HepG2 (cell line): ENCODE measurements at regions not wholly inside any gene's neighbourhood (a gene's known extent, or its start where the extent isn't known, plus 50 kb on each side); places are given as distances from the start of the nearest gene placed in this dataset.

Experiments
- ATAC-seq: fragments of 200-7000 bp; cut with Tn5 transposase; 3 replicates; pipeline ENCODE4 v1.9.1; 2020; ENCODE audit warnings: mild to moderate bottlenecking, moderate library complexity
- BruUV-seq: library from RNA; stranded (reverse); fragments of 400-500 nt; replicated peaks from 2 replicates; lab custom pipeline; 2021; lab: Mats Ljungman, UMichigan
- CTCF ChIA-PET: fragments of 300-600 bp; formaldehyde crosslinking; extraction: SDS; loops from one replicate; lab custom pipeline; 2021; ENCODE audit warnings: low total read pairs, inconsistent platforms, low intra/inter-chr PET ratio; lab: Yijun Ruan, JAX
- POLR2A ChIA-PET: fragments of 350-600 bp; sonication (Branson Sonifier 250); formaldehyde crosslinking; loops from one replicate; lab custom pipeline; 2020; ENCODE audit warnings: antibody characterized with exemption, inconsistent platforms; lab: Yijun Ruan, JAX
- DNase-seq: peaks from one replicate; pipeline ENCODE4 v3.0.0-alpha.2; 2015; ENCODE audit warnings: low spot score
- FAIRE-seq: peaks from 3 replicates; lab custom pipeline; 2011; peaks lifted over from hg19 to GRCh38; lab: Jason Lieb, UNC
- H2AFZ ChIP-seq: one replicate; pipeline ENCODE4 v1.6.1; 2011; ENCODE audit warnings: low read length, inconsistent platforms
- H3K27ac ChIP-seq: fragments of 300-600 bp; 3 replicates; pipeline ENCODE4 v1.8.0; 2011; ENCODE audit warnings: mixed run types, mild to moderate bottlenecking, mixed read lengths, low read length, inconsistent platforms; ENCODE audit not compliant: insufficient read depth; ENCODE audit errors: extremely low read length
- H3K27me3 ChIP-seq, 2 experiments: fragments of 200-600 bp in 1 of 2; 2 replicates in 1 of 2; 3 replicates in 1 of 2; pipeline versions ENCODE4 v1.6.0 to v1.8.0; 2011; ENCODE audit warnings: low read length in 2 of 2, mild to moderate bottlenecking in 2 of 2, moderate library complexity in 2 of 2, inconsistent platforms in 1 of 2; ENCODE audit not compliant: insufficient read depth in 2 of 2, control insufficient read depth in 1 of 2
- H3K36me3 ChIP-seq, 2 experiments: fragments of 200-600 bp in 1 of 2; replicated peaks in 1 of 2; 2 replicates in 1 of 2; 3 replicates in 1 of 2; pipeline versions ENCODE4 v1.5.1 to v1.8.0; 2011; ENCODE audit warnings: low read length in 2 of 2, inconsistent platforms in 1 of 2; ENCODE audit not compliant: insufficient read depth in 2 of 2, control insufficient read depth in 1 of 2
- H3K4me1 ChIP-seq: 2 replicates; pipeline ENCODE4 v1.5.1; 2012; ENCODE audit warnings: low read length, inconsistent platforms; ENCODE audit not compliant: insufficient read depth
- H3K4me2 ChIP-seq: 2 replicates; pipeline ENCODE4 v1.6.0; 2011; ENCODE audit warnings: low read depth, low read length, inconsistent platforms
- H3K4me3 ChIP-seq, 3 experiments: fragments of 200-600 bp in 1 of 3; sonication (generic), shearing (Covaris generic) in 1 of 3; replicated peaks in 1 of 3; 2 replicates each; pipeline ENCODE4 v1.5.1; 2011 to 2016; ENCODE audit warnings: low read length in 3 of 3, inconsistent platforms in 2 of 3, low read depth in 2 of 3, mild to moderate bottlenecking in 2 of 3, control low read depth in 1 of 3, mixed read lengths in 1 of 3; ENCODE audit not compliant: insufficient read depth in 1 of 3
- H3K79me2 ChIP-seq: one replicate; pipeline ENCODE4 v1.6.1; 2011; ENCODE audit warnings: low read length, inconsistent platforms; ENCODE audit not compliant: insufficient read depth
- H3K9ac ChIP-seq: 2 replicates; pipeline ENCODE4 v1.6.0; 2011; ENCODE audit warnings: mild to moderate bottlenecking, low read depth, low read length, inconsistent platforms; ENCODE audit not compliant: insufficient read depth
- H3K9me3 ChIP-seq: 2 replicates; pipeline ENCODE4 v1.5.1; 2012; ENCODE audit warnings: mild to moderate bottlenecking, low read length
- H4K20me1 ChIP-seq: 2 replicates; pipeline ENCODE4 v1.6.0; 2011; ENCODE audit warnings: inconsistent platforms, mild to moderate bottlenecking, low read length, moderate library complexity; ENCODE audit not compliant: insufficient read depth
- NFAT5 ChIP-seq: sonication (generic); formaldehyde crosslinking; IDR thresholded peaks from 2 replicates; pipeline ENCODE4 v1.4.0; 2020; ENCODE audit warnings: missing genetic modification reagents
- PTBP1 ChIP-seq: fragments of 200-400 bp; formaldehyde crosslinking; IDR thresholded peaks from 2 replicates; pipeline ENCODE4 v1.6.1; 2018; ENCODE audit warnings: low read length, low read depth; ENCODE audit not compliant: poor library complexity, severe bottlenecking
- ZNF333 ChIP-seq: sonication (generic); formaldehyde crosslinking; IDR thresholded peaks from 2 replicates; pipeline ENCODE4 v1.4.0; 2020; ENCODE audit warnings: mild to moderate bottlenecking, missing genetic modification reagents, borderline replicate concordance
- ZNF816 ChIP-seq: sonication (generic); formaldehyde crosslinking; IDR thresholded peaks from 2 replicates; pipeline ENCODE4 v1.8.0; 2022; ENCODE audit warnings: missing genetic modification reagents, mild to moderate bottlenecking, borderline replicate concordance
- WGBS: methylation state at CpG from one replicate; pipeline ENCODE4 v1.1.6; 2017; ENCODE audit warnings: low lambda C conversion rate; 5-methylcytosine and 5-hydroxymethylcytosine counted together
- in situ Hi-C: cut with HindIII; loops from 2 replicates; pipeline ENCODE4 v1.10.0; 2017; ENCODE audit warnings: low pct_unique_long_range_greater_than_20kb; ENCODE audit not compliant: extremely low pct_ligation_motif_present
- intact Hi-C: fragments of 100-400 bp; cut with micrococcal nuclease; formaldehyde crosslinking; loops from one replicate; pipeline ENCODE4 v1.10.0; 2022; ENCODE audit not compliant: unreplicated experiment

GRCh38 chr20:57783196-57783595, 73.4 kb upstream of the PMEPA1 start:
- no peak for FAIRE-seq

More at GRCh38 chr20:57783196-57783595, 73.4 kb upstream of the PMEPA1 start:
- in situ Hi-C loops, result no loop called here
- H3K4me1 ChIP-seq, result no peaks in the 10 kb centered on the region
- H3K4me2 ChIP-seq, result no peak overlapping the region
- TF ChIP-seq ZNF816 (no peak), ZNF333 (CRISPR knock-in tag) (no peak), PTBP1 (no peak), NFAT5 (no peak)
- H3K4me3 ChIP-seq, result no peak overlapping the region
- H3K27ac ChIP-seq, result no peak overlapping the region
- no peak overlapping the region for H2AFZ ChIP-seq
- no TSS peak for BruUV-seq
- WGBS, result 20% methylated on average over 4 of the region's 4 CpGs
- DNase-seq, result no peak
- H3K79me2 ChIP-seq, result no peaks in the 10 kb centered on the region
- ChIA-PET POLR2A (no interaction called here), CTCF (no interaction called here)
- H3K9ac ChIP-seq, result no peak overlapping the region
- ATAC-seq, result peak; percentile 14; the same call in 2 of the 3 replicates
- no peaks in the 10 kb centered on the region for H3K36me3 ChIP-seq
- H3K27me3 ChIP-seq, result peaks cover 0 to 10% of the 10 kb centered on the region in 2 experiments; a peak in 1 of 5 replicates
- intact Hi-C loops, result no loop called here
- no peaks in the 10 kb centered on the region for H4K20me1 ChIP-seq
- no peaks in the 10 kb centered on the region for H3K9me3 ChIP-seq
